HUES64 (cell line): ENCODE measurements at regions not wholly inside any gene's neighbourhood (a gene's known extent, or its start where the extent isn't known, plus 50 kb on each side); places are given as distances from the start of the nearest gene placed in this dataset.

Source experiments
- H3K27ac ChIP-seq: 2 replicates; pipeline ENCODE4 v1.7.0; 2013; ENCODE audit warnings: low read depth, low read length, inconsistent platforms
- H3K27me3 ChIP-seq: 2 replicates; pipeline ENCODE4 v1.6.1; 2013; ENCODE audit warnings: mild to moderate bottlenecking, low read length; ENCODE audit not compliant: insufficient read depth
- H3K36me3 ChIP-seq: 2 replicates; pipeline ENCODE4 v1.6.1; 2013; ENCODE audit warnings: mild to moderate bottlenecking, low read length; ENCODE audit not compliant: insufficient read depth
- H3K4me1 ChIP-seq: 2 replicates; pipeline ENCODE4 v1.6.1; 2013; ENCODE audit warnings: mild to moderate bottlenecking, low read length, moderate library complexity; ENCODE audit not compliant: insufficient read depth
- H3K4me3 ChIP-seq: 2 replicates; pipeline ENCODE4 v1.5.1; 2013; ENCODE audit warnings: mild to moderate bottlenecking, low read length, moderate library complexity
- H3K9ac ChIP-seq: 2 replicates; pipeline ENCODE4 v1.6.1; 2013; ENCODE audit warnings: mild to moderate bottlenecking, low read depth, low read length
- H3K9me3 ChIP-seq: 2 replicates; pipeline ENCODE4 v1.6.1; 2013; ENCODE audit warnings: low read depth, low read length; ENCODE audit not compliant: insufficient read depth
- WGBS: fragments of 150-250, 120-280 bp; methylation state at CpG from one replicate; pipeline ENCODE4 v1.1.7; 2013; ENCODE audit warnings: missing lambda C conversion rate; 5-methylcytosine and 5-hydroxymethylcytosine counted together

GRCh38 chr10:110355141-110355831, 50.6 kb upstream of the SMNDC1 start:
- Histone ChIP-seq H3K36me3 (no peaks in the 10 kb centered on the region), H3K27ac (no peak overlapping the region), H3K9ac (no peak overlapping the region), H3K4me1 (peaks cover 14% of the 10 kb centered on the region), H3K9me3 (no peaks in the 10 kb centered on the region), H3K4me3 (no peak overlapping the region), H3K27me3 (no peaks in the 10 kb centered on the region)
- 85% methylated on average over 10 of the region's 10 CpGs for WGBS

DNA sequence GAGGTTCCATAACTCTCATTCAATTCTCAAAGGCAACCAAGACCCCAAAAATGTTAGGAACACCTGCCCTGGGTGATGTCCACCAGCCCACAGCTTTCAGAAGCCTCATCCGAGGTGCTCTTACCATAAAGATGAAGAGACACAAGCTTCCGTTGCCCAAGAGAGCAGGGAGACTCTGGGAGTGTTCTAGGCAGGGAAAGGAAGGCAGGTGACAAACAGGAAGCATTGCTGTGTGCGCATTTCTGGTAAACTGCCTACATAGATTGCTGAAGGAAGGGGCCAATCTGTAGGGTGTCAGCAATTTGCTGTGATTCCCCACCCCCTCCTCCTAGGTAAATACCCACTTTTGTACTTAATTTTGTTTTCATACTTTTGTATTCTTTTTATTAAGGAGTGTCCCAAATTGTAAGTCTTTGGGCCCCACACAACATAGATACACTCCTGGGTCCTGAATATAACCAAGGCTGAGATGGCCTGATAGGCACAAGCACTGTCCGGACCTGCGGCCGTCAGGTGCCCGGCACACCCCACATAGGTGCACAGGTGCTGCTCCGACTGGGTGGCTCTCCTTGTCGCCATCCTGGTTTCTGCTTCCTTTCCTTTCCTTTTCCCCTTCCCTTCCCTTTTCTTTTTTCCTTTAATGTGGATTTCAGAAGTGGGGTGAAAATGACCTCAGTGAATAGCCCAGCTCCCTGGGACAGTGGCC, 51.4 kb upstream of the SMNDC1 start:
- no peaks in the 10 kb centered on the region for H3K27me3 ChIP-seq
- no peaks in the 10 kb centered on the region for H3K36me3 ChIP-seq
- H3K9ac ChIP-seq, result no peak overlapping the region
- no peak overlapping the region for H3K4me3 ChIP-seq
- no peak overlapping the region for H3K27ac ChIP-seq
- peaks cover 14% of the 10 kb centered on the region for H3K4me1 ChIP-seq
- no peaks in the 10 kb centered on the region for H3K9me3 ChIP-seq
- whole genome bisulfite sequencing, result 82% methylated on average over 9 of the region's 9 CpGs

GRCh38 chr10:110356628-110357245, 52.0 kb upstream of the SMNDC1 start:
- no peaks in the 10 kb centered on the region for H3K36me3 ChIP-seq
- no peak overlapping the region for H3K4me3 ChIP-seq
- 80% methylated on average over 19 of the region's 19 CpGs for WGBS
- H3K9ac ChIP-seq, result no peak overlapping the region
- H3K27me3 ChIP-seq, result no peaks in the 10 kb centered on the region
- no peak overlapping the region for H3K27ac ChIP-seq
- H3K9me3 ChIP-seq, result no peaks in the 10 kb centered on the region
- peaks cover 15% of the 10 kb centered on the region for H3K4me1 ChIP-seq

GRCh38 chr10:110357252-110357780, 52.6 kb upstream of the SMNDC1 start:
- Histone ChIP-seq H3K9me3 (no peaks in the 10 kb centered on the region), H3K27ac (no peak overlapping the region), H3K9ac (no peak overlapping the region), H3K36me3 (no peaks in the 10 kb centered on the region), H3K27me3 (no peaks in the 10 kb centered on the region), H3K4me1 (peaks cover 19% of the 10 kb centered on the region), H3K4me3 (no peak overlapping the region)
- WGBS, result 93% methylated on average over 17 of the region's 17 CpGs

- Histone ChIP-seq H3K9me3 (no peaks in the 10 kb centered on the region), H3K4me3 (no peak overlapping the region), H3K4me1 (peaks cover 19% of the 10 kb centered on the region), H3K36me3 (no peaks in the 10 kb centered on the region), H3K9ac (no peak overlapping the region), H3K27ac (no peak overlapping the region), H3K27me3 (no peaks in the 10 kb centered on the region)
- 94% methylated on average over 9 of the region's 9 CpGs for WGBS
These were observed 53.2 kb upstream of the SMNDC1 start for GRCh38 chr10:110357871-110358270.

- 91% methylated on average over 1 of the region's 1 CpG for WGBS
- H3K9ac ChIP-seq, result no peak overlapping the region
- H3K4me3 ChIP-seq, result no peak overlapping the region
- no peaks in the 10 kb centered on the region for H3K9me3 ChIP-seq
- H3K4me1 ChIP-seq, result peaks cover 17% of the 10 kb centered on the region
- no peaks in the 10 kb centered on the region for H3K36me3 ChIP-seq
- H3K27ac ChIP-seq, result no peak overlapping the region
- H3K27me3 ChIP-seq, result no peaks in the 10 kb centered on the region
These were observed 53.6 kb upstream of the SMNDC1 start for GRCh38 chr10:110358278-110358677.

DNA sequence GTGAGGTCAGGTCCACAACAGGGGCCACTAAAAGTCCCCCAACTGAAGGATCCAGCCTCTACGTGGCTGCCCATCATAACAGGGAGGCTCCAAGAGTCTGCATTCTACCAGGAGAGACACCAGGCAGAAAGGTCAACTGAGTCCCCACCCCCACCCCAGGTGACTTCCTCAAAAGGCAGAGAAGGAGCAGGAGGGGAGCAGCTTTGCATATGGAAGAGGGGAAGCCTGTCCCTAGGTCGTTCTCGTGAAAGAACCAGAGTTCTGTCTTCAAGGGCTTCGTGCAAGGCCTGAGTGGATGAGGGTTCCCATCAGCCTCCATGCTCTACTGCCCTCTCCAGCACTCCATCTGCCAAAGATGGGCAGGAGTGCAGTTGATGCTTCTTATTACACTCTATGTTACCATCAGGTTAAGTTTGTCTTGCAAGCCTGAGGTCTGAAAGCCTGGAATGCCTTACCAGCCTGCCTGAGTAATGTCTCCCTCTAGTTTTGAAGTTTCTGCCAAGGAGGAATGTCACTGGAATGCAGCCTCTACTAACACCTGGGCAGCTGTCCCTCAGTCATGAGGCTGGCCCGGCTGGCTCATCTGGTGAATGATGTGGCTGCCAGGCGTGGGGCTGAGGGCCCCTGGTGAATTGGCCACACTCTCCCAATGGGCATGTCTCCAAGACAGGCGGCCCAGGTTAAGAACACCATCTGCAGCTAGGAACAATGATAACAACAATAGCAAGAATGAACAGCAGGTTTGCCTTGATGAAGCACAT, 54.3 kb upstream of the SMNDC1 start:
- H3K4me3 ChIP-seq, result no peak overlapping the region
- peaks cover 10% of the 10 kb centered on the region; the same call in 1 of the 2 replicates for H3K4me1 ChIP-seq
- no peaks in the 10 kb centered on the region for H3K9me3 ChIP-seq
- H3K36me3 ChIP-seq, result no peaks in the 10 kb centered on the region
- no peak overlapping the region for H3K27ac ChIP-seq
- H3K9ac ChIP-seq, result no peak overlapping the region
- 60% methylated on average over 7 of the region's 7 CpGs for WGBS
- no peaks in the 10 kb centered on the region for H3K27me3 ChIP-seq

- Histone ChIP-seq H3K4me1 (peaks cover 8% of the 10 kb centered on the region; the same call in 1 of the 2 replicates), H3K9ac (no peak overlapping the region), H3K27ac (no peak overlapping the region), H3K4me3 (no peak overlapping the region), H3K36me3 (no peaks in the 10 kb centered on the region), H3K27me3 (no peaks in the 10 kb centered on the region), H3K9me3 (no peaks in the 10 kb centered on the region)
- 73% methylated on average over 5 of the region's 5 CpGs for WGBS
These were observed 56.2 kb upstream of the SMNDC1 start for GRCh38 chr10:110360857-110361474.

GRCh38 chr10:110361800-110362456, 57.2 kb upstream of the SMNDC1 start:
- Histone ChIP-seq H3K36me3 (no peaks in the 10 kb centered on the region), H3K4me1 (peaks cover 8% of the 10 kb centered on the region; the same call in 1 of the 2 replicates), H3K9me3 (no peaks in the 10 kb centered on the region), H3K27me3 (no peaks in the 10 kb centered on the region), H3K4me3 (no peak overlapping the region), H3K9ac (no peak overlapping the region), H3K27ac (no peak overlapping the region)
- 53% methylated on average over 4 of the region's 5 CpGs for WGBS
